GM18951 (cell line): ENCODE measurements at regions not wholly inside any gene's neighbourhood (a gene's known extent, or its start where the extent isn't known, plus 50 kb on each side); places are given as distances from the start of the nearest gene placed in this dataset.
"Not testable (repeated sequence)": the region's sequence is repeated elsewhere in the genome, so short reads cannot be mapped to it uniquely, and the experiment has no call there.

Source experiments
- POLR2A ChIP-seq: IDR thresholded peaks from 4 replicates; pipeline ENCODE4 v1.6.1; 2011; ENCODE audit warnings: mild to moderate bottlenecking; ENCODE audit not compliant: insufficient read length, insufficient read depth; ENCODE audit errors: extremely low read depth
- in situ Hi-C: fragments of 300-500 bp; cut with MboI; formaldehyde crosslinking; loops from one replicate; pipeline ENCODE4 v1.12.0; 2022; ENCODE audit warnings: low sequenced_read_pairs, mixed read lengths, inconsistent platforms; ENCODE audit not compliant: unreplicated experiment

DNA sequence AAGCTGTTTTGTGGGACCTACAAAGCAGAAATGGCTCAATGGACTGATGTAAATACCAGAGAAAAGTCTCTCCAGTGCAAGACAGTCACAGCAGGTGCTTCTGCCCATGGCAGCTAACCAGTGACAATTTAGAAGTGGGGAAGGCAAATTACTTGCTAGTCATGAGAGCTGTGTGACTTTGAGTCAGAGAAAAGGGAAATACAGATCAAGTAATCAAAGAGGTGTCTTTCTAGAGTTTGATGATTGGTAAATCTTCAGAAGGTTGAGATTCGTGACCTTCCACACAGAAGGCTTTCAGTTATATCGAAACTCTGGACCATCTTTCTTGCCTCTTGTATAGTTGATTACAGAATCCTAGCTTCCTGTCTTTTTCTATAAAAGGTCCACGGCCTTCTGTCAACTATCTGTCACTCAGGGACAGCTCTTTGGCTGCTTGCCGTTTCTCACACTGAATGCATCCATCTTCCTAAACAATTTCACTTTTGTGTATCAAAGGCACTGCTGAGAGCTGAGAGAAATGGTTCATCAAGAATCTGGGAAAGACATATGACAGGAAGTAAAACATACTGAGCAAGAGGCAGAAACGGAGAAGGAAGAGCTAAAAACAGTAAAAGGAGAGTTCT lies 993.9 kb upstream of the ACO1 start:
- in situ Hi-C loops: no loop called here
- no peak for TF ChIP-seq POLR2A

DNA sequence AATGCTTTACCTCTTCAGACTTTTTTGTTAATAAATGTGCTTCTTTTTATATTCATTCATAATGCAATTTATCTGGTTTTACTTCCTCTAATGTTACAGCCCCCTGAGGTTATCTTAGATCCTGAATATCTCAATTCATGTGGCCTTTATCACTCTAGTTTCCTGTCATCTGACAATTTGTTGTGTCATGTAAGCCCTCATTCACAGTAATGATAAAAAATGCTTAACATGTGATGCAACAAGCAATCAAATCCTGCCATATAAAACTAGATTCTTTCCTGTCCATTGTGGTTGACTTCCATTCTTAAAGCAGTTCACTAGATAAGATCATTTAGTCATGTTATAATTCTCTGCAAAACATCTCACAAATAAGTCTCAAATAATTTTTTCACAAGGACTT lies 991.2 kb upstream of the ACO1 start:
- in situ Hi-C loops: no loop called here
- no peak for TF ChIP-seq POLR2A

DNA sequence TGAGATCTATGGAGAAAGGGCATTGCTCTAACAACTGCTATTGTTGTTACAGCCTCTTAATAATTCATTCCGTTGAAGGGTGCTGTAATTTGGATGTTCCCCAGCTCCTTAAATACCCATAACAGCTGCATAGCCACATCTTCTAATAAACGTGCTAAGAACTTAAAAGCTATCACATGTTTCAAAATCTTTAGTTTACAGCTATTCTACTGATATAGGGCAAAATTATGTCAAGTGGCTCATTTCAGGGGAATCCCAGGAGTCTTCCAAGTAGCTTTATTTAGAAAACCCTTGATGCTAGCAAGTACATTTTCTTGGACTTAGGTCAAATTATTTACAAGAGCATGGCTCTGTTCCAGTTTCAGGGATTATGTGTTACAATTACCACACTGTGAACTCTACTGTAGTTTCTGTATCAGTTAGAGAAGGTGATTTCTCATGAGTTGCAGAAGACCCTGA lies 990.4 kb upstream of the ACO1 start:
- in situ Hi-C loops: no loop called here
- TF ChIP-seq POLR2A: no peak

GRCh38 chr9:31412081-31412480 lies 972.4 kb upstream of the ACO1 start:
- in situ Hi-C loops: no loop called here
- no peak for TF ChIP-seq POLR2A

DNA sequence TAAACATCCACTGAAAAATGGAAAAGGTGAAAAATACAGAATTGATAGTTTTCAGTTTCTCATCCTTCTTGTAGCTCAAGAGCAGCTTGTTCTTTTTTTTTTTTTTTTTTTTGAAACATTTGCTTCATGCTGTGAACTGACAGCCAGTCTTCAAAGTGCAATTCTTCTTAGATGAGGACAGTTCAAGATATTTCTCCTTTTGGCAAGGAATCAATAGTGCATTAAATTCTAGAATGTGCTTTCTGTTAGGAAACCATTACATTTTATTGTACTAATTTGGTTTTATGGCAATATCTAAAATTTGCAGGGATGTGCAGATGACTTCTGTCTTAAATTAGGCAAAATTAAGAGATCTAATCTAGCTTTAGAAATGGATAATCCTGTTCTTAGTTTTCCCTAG lies 969.3 kb upstream of the ACO1 start:
- in situ Hi-C loops: no loop called here
- TF ChIP-seq POLR2A: no peak

DNA sequence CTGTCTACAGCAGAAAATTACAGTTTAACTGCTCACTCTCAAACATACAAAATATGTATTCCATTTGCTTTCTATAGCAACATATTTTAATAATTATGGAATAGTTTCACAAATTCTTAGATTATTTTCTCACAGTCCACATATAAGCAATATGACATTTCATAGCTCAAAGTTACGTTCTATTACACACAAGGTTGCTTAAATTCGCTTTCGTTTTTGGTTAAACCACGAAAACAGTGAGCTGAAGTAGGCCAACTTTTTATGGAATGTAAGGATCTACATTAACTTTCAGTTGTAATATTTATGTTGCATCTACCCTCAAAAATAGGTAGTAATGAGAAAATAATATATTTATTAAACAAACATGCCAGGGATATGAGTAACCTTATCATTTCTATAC lies 966.0 kb upstream of the ACO1 start:
- in situ Hi-C loops: no loop called here
- no peak for TF ChIP-seq POLR2A

- in situ Hi-C loops: not testable (repeated sequence)
These were observed 940.6 kb upstream of the ACO1 start for GRCh38 chr9:31443630-31444457.

GRCh38 chr9:31445357-31445756 lies 939.1 kb upstream of the ACO1 start:
- in situ Hi-C loops: no loop called here
- no peak for TF ChIP-seq POLR2A

- TF ChIP-seq POLR2A: no peak
- in situ Hi-C loops: no loop called here
These were observed 938.5 kb upstream of the ACO1 start for GRCh38 chr9:31445960-31446359.

- in situ Hi-C loops: no loop called here
- no peak for TF ChIP-seq POLR2A
These were observed 917.4 kb upstream of the ACO1 start for GRCh38 chr9:31467075-31467474.

DNA sequence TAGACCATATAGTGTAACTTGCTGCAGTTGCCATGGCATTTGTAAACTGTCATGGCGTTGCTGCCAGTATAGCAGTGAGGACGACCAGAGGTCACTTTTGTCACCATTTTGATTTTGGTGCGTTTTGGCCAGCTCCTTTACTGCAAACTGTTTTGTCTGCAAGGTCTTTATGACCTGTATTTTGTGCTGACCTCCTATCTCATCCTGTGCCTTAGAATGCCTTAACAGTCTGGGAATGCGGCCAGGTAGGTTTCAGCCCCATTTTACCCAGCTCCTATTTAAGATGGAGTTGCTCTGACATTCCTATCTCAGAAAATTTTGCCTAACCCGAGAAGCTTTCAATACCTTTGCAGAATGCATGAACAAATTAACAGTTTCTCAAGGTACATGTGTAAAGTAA lies 914.4 kb upstream of the ACO1 start:
- in situ Hi-C loops: no loop called here
- no peak for TF ChIP-seq POLR2A

- TF ChIP-seq POLR2A: no peak
- in situ Hi-C loops: no loop called here
These were observed 913.4 kb upstream of the ACO1 start for GRCh38 chr9:31471010-31471409.

DNA sequence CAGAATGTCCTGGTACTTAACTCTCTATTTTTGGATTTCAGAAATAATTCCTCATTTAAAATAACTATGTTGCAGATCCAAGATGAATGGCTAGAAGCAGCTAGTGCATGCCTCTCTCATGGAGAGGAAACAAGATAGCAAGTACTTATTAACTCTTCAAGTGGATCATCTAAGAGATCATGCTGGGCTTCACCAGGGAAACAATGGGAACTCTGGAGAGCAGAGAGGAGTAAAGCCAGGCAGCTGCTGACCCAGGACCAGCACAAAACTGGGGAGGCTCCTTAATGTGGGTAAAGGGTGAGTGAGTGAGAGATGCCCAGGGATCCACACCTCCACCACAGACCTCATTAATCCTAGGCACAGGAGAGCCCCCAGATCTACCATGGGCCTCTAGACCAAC lies 897.8 kb upstream of the ACO1 start:
- TF ChIP-seq POLR2A: no peak
- in situ Hi-C loops: no loop called here

DNA sequence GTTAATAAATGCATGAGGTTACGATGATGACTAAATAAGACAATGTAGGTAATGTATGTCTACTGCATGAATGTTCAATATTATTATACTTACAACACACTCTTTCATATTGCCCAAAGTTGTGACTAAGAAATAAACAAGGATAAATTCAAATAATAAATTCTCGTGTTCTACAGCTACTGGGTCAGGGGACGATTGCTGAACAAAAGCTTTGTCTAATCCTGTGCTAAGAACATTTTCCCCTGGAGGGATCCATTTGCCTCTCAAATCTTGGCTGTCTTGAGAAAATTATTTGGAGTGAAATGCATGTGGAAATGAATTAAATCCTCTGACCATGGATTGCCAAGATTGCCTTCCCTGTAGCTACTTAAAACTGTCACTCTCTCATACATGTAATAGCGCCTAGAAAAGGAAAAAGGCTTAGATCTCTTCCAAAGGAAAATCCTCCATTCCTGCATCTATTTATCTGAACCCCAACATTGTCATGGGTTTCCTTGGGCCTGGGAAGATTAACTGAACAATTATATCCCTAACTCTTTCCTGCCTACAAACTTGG lies 893.8 kb upstream of the ACO1 start:
- no peak for TF ChIP-seq POLR2A
- in situ Hi-C loops: no loop called here

DNA sequence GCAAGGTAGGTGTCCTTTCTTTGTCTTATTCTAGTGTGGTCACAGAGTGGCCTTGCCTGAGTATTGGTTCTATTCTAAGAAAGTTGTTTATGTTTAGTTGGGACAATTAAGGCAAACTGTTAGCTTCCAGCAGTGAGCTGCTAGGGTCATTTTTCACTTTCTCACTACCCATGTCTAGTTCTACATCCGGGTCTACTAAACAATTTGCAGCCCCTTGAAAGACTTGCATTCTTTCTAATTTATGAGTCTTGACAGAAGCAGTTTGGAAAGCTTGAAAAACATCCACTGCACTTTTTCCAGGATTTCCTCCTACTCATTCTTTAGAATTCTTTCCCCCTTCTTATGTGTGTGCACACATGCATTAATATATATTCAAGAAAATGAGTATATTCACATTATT lies 892.2 kb upstream of the ACO1 start:
- in situ Hi-C loops: no loop called here
- TF ChIP-seq POLR2A: no peak
